ENCODE measurements at regions not wholly inside any gene's neighbourhood (a gene's known extent, or its start where the extent isn't known, plus 50 kb on each side); places are given as distances from the start of the nearest gene placed in this dataset.

- no peak for TF ChIP-seq POLR2A (IDR thresholded peaks at IDR 0.05)
- no peak for TF ChIP-seq POLR2AphosphoS5 (IDR thresholded peaks at IDR 0.05)
These were observed 57.6 kb upstream of the DOCK1 start for GRCh38 chr10:126847666-126848065.

Data from spleen (tissue), 3 donors.